Urothelium cell line (cell line): ENCODE measurements at regions not wholly inside any gene's neighbourhood (a gene's known extent, or its start where the extent isn't known, plus 50 kb on each side); places are given as distances from the start of the nearest gene placed in this dataset.

Source experiments
- DNase-seq: peaks from one replicate; pipeline ENCODE4 v3.0.0; 2011; ENCODE audit warnings: low spot score, mixed read lengths
- FAIRE-seq: peaks from 2 replicates; lab custom pipeline; 2011; peaks lifted over from hg19 to GRCh38; lab: Jason Lieb, UNC

DNA sequence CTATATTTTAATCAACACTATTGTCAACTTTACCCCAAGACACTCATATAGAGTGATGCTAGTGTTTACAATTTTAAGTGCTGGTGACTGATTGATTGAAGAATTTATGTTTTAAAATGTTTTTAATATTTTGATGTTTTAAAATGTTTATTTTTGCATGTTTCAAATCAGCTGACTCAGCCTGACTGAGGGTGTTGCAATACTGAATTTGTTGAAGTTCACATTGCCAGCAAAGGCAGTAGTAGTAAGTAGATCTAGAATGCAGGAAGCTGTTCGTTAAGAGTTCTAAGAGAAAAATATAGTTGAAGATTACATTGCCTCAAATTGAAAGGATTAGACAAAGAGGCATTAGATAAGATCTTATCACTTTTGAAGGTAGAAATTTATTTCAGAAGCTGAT, 977.6 kb downstream of the IGSF11 start:
- FAIRE-seq (no peak), DNase-seq (no peak)

DNA sequence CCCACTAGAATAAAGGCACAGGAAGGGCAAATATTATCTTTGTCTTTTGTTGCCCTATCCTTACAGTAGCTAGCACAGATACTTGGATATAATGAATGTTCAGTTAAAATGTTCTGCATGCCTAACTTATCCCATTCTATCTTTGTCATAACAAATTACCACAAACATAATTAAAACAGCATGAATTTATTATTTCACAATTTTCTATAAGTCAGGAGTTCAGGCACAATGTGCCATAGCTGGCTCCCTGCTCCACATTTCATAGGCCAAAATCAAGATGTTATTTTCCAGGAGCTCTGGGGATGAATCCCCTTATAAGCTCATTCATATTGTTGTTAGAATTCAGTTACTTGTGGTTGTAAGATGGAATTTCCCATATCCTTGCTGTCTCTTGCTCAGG, 975.5 kb downstream of the IGSF11 start:
- no peak for DNase-seq
- no peak for FAIRE-seq

DNA sequence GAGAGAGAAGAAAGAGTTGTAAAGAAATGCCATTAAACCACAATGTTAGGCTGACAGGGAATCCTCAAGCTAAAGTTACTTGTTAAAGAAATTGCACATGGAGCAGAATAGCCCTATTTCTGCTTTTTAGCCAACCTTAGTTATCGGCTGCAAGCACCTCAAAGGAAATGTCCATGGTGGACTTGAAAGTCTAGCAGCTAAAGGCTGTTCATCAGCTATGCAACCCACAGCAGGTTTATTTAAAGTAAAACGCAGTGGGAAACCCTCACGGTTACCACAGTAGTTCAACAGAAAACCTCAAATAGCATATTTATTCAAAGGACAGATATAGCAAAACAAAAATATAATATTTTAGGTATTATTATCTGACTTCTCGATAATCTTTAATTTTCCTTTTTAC, 967.2 kb downstream of the IGSF11 start:
- DNase-seq (no peak), FAIRE-seq (no peak)

DNA sequence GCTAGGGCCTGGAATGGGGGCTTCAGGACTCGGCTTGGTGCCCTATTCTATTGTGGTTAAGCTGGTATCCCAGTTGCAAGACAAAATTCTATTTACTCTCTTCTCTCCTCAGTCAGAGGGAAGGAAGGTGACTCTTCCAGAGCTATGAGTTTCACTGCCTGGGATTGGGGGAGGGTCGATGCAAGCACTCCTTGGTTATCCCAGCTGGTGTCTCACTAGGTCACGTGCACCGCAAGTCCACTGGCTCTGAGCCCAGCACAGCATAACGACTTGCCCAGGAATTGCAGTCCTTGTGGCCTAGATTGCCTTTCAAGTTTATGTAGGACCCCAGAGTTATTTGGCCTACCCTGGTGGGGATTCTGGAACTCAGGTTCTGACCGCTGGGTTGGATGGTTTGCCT, 958.8 kb downstream of the IGSF11 start:
- DNase-seq (no peak), FAIRE-seq (no peak)

DNA sequence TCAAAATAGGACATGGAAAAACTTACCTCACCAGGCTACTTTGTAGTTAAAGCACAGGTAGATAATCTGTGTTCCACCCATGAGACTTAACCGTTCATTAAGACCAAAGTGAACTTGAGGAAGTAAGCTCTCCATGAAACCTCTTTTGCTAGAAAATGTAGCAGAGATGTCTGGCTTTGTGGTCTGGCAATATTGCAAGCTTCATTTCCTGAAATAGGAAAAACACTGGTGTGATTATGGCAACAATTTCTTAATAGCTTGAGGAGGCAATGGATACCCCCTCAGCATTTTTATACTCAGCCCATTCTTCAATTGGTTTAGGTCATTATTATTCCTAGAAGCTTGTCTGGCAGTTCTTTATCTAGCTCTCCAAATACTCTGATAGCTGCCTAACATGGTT, 957.3 kb downstream of the IGSF11 start:
- FAIRE-seq (no peak), DNase-seq (no peak)

DNA sequence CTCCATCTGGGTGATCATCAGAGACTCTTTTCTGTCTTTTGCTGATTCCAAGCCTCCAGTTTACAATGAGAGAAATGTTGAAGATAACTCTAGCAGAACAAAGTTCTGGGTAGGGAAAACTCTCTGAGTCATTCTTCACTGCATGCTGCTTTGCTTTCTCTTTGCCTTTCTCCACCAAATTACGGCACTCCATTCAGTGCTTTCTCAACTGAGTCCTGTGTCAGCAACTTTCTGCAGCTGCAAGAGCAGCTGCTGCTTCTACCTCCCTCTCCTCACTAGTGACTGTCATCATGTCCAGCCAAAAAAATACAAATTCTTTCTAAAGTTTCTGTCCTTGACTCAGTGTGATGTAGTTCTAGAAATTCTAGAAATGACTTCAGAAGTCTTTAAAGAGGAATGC, 953.8 kb downstream of the IGSF11 start:
- DNase-seq (no peak), FAIRE-seq (no peak)

DNA sequence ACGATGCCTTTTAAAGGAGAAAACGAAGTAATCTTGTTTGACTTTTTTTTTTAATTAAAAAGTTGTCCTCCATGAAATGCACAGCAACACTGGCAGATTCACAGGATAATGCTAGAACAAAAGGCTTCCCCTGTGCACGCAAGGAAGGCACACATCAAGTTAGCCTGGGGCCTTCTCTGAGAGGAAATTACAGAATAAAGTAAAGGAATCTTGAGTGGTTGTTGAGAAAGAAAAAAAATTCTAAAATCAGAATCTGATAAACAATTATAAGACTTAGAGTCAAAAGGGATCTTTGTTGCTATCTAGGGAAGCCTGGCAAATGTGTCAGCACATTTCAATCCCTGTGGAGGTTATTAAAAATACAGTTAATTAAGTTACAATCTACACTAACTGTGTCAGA, 946.0 kb downstream of the IGSF11 start:
- no peak for FAIRE-seq

DNA sequence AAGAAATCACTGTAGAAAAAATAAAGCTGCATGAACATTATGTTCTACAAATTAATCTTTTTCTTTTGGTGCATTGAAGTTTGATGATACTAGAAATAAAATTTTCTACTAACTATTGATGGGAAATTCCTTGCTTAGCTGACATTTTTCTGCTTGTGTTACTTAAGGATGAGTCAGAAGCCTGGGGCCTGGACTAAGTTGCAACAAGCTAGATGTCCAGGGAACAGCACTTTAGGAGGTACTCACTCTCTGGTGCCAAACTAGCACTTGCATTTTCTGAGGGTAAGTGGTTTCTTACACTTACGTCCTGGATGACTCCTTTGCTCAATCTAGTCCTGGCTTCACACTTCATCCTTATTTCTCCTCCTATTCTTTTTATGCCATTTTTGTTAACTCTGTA, 945.1 kb downstream of the IGSF11 start:
- DNase-seq (no peak), FAIRE-seq (no peak)

More for the DNA sequence above, 946.0 kb downstream of the IGSF11 start:
- DNase-seq, result no peak

DNA sequence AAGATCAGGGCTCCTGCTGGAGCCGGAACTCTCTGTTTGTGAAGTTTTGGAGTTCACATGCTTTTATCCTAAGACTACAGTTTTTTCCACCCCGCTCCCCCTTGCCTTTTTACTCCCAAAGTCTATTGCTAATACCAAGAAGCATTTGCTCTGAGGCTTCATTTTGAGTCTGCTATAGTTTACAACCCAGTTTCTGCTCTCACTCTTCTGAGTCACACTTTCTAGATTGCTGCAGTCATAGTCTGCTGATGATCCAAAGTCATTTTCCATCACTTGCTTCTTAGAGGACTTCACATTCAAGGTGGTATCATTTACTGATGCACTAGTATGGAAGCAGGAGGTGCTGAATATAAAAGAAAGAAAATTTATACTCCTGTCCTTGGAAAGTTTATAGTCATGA, 937.4 kb downstream of the IGSF11 start:
- FAIRE-seq (no peak), DNase-seq (no peak)

DNA sequence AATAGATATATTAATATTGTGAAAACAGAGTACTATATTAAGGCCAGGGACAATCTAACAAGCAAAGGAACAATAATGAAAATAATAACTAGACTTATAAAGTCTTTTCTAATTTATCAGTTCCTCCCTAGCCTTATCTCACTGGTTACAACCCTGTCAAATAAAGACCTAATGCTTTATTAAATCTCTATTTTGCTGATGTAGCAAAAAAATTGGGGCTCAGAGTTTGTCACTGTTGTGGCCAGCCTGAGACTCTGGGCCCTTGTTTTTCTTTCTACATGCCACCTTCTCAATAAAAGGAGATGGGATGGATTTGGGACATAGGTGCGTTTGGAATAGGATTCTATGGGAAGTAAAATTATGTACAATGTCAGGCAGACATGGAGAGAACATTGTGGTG, 937.0 kb downstream of the IGSF11 start:
- DNase-seq (no peak), FAIRE-seq (no peak)

DNA sequence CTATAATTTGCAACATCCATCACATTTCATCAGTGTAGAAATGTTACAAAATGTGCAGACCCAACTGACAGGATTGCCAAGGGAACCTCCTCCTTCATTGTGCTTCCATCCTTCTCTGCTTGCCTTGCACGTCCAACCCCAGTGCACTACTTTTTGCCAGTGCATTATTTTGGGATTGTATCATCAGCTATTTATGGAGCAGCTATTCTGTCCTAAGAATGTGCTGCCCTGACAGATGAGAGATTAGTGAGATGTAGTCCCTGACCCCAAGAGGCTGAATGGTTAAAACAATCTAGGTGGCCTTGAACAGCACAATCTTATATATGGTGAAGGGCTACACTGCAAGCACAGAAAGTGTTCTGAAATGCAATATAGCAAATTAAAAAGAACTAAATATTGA, 935.8 kb downstream of the IGSF11 start:
- DNase-seq, result no peak
- no peak for FAIRE-seq

DNA sequence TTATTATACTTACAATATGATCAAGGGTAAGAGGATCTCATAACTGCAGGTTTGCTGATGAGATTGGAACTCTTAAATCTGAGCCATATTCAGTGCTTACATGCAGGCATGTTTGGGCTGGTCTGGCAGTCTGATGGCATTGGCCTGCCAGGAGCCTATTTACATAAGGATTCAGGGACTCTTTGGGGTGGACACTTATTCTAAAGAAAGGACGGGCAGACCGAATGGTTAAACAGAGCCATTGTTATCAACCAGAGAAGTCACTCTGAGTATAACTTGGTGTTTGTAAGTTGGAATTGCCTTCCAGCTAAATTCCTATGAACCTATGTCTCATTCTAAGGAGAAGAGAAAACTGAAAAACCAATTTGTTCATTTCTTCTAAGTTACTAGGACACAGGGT, 932.8 kb downstream of the IGSF11 start:
- no peak for FAIRE-seq
- DNase-seq, result no peak

DNA sequence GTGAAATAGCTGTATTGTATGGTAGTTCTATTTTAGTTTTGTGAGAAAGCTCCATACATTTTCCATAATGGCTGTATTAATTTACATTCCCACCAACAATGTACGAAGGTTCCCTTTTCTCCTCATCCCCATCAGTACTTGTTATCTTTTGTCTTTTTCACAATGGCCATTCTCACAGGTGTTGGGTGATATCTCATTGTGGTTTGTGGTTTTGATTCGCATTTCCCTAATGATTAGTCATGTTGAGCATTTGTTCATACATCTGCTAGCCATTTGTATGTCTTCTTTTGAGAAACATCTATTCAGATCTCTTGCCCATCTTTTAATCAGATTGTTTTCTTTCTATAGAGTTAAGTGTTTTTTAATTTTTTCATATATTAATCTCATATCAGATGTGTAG, 931.9 kb downstream of the IGSF11 start:
- FAIRE-seq (no peak), DNase-seq (no peak)

DNA sequence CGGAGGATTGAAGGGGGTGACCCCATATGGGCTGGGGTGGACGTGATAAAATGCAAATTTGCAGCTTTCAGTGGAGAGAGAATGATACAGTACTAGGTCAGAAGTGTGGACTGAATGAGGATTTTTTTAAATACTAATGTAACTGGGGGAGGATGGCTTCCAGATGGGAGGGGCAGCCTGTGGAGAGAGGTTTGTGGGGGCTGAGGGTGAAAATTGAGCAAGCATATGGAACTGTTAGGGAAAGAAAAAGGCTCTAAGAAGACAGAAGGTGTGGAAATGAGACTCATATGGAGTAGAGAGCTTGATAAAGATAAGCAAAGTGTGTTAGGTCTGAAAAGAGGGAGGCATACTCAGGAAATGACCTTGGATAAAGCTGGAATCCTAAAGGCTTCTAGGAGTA, 926.4 kb downstream of the IGSF11 start:
- FAIRE-seq (no peak), DNase-seq (no peak)

DNA sequence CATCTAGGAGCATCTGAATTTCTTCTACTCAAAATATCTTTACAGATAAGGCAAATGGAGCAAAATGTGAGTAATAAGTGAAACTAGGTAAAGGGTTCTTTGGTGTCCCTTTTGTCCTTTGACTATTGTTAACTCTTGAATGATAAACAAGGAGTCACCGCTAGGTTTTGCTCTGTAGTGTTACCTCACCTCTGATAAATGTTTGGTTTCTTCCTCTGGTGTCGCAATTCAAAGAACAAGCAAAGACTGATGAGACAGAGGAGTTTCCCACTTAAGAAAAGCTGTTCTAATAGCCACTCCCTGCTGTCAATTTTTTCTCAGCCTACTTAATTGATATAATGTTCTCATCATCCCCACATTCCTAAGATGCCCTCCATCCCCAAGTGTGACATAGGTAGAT, 925.9 kb downstream of the IGSF11 start:
- no peak for DNase-seq
- no peak for FAIRE-seq

DNA sequence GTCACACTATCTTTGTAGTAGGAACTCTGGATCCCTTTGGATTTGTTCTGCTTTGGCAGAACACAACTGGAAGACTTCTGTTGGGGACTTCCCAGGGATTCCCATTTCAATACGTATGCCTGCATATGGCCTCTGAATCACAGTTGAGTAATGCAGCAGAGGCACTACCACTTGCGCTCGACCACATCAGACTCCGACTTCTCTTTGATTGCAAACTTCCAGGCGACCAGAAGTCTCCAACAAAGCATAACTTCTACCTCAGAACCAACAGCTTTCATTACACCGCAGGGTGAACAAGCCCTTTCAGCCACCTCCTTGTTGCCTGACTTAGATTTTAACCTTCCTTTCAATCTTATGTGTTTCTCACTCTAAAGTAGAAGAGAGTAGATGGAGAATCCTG, 924.4 kb downstream of the IGSF11 start:
- peak; percentile 21 for DNase-seq
- FAIRE-seq, result no peak

DNA sequence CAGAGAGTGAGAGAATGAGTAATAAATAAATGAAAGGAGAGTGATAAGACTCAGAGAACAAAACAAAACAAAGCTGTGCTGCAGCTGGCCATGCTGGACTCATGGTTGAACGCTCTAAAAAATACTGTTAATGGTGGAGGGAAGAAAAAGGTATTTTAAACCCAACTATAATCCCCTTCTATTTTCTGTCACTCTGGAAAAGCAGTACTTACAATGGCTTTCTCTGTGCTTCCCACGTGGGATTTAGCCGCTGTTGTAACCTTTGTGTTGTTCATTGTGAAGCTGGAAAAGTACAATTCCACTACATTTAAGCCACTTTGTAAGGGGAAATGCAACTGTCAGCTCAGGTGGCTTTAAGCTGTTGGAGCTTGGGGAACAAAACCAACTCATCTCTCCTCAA, 917.7 kb downstream of the IGSF11 start:
- FAIRE-seq (no peak), DNase-seq (no peak)

DNA sequence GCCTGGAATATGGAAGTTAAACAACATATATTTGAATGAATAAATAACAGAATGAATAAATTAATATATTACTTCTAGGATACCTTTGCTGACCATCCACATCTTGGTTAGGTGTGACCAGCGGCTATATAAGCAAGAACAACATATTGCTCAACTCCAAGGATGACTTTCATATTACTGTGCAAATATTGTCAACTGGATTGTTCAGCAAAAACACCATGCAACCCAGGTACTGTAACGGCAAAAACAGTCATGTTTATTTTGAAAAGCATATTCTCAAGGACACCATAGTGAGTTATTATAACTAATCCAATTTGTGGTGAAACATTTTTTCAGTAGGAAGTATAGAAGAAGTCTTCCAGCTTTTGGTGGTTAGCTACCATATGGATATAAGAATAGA, 907.9 kb downstream of the IGSF11 start:
- no peak for DNase-seq
- no peak for FAIRE-seq

DNA sequence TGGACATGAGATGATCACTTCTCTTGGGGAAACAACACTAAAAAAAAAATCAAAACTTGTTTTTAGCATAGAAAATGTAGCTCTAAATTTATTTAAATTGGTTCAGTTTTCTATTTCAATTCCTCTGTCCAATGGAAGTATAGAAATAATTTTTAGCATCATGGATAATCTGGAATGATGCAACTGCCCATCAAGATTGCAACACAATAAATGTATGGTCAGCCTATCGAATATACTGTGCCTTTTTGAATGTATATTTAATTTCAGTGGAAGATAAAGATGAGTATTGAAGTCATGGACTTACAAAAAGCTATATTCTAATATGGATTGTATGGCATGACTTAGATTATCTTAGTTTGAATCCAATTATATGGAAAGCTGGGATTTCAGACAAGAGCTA, 906.7 kb downstream of the IGSF11 start:
- DNase-seq, result no peak
- FAIRE-seq, result no peak

DNA sequence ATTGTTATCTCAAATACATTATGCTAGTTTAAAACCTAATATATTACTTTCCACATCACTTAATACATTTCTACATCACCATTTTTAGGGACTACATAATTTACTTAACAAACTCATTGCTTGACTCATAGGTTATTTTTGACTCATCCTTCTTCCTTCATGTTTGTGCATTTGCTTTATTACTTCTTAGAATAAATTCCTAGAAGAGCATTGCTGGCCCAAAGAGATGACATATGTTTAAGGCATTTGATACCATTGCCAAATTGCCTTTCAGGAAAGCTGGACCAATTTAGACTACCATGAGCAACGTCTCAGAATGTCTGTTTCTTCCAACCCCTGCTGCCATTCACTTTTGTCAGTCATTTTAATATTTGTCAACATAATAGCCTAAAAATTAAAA, 905.8 kb downstream of the IGSF11 start:
- peak; percentile 34 for DNase-seq
- FAIRE-seq, result no peak

DNA sequence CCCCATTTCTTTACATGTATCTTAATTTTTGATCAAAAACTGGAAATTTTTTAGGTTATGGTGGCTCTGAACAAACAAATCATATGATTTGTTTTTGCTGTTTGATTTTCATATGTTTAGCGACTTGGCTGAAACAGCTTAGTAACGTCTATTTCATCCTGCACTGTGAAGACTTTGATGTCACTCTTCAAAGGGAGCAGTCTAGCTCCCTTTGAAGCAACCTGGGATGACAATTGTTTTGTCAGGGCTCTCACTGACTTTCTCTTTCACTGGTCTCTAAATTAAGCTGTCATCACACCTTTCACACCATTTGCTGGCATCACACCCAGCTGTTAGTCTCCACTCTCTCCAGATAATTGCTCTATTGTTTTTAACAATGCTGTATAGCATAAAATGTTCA, 896.9 kb downstream of the IGSF11 start:
- DNase-seq (no peak), FAIRE-seq (no peak)

DNA sequence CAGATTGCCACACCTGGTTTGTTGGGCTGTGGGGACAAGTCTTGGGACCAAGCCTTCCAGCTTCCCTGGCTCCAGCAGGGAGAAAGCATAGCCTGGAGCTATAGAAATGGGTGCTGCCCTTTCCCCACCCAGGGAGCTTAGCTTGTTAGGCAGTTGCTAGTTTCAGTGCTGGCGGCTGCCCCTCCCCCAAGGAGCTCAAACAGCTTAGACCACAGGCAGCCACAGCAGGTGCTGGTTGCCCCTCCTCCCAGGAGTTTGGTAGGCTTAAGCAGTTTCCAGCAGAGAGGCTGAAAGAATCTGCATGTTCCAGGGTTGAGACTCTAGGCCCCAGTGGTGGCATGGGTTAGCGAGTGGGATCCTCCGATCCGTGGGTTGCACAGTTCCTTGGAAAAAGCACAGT, 889.7 kb downstream of the IGSF11 start:
- FAIRE-seq (no peak), DNase-seq (no peak)

DNA sequence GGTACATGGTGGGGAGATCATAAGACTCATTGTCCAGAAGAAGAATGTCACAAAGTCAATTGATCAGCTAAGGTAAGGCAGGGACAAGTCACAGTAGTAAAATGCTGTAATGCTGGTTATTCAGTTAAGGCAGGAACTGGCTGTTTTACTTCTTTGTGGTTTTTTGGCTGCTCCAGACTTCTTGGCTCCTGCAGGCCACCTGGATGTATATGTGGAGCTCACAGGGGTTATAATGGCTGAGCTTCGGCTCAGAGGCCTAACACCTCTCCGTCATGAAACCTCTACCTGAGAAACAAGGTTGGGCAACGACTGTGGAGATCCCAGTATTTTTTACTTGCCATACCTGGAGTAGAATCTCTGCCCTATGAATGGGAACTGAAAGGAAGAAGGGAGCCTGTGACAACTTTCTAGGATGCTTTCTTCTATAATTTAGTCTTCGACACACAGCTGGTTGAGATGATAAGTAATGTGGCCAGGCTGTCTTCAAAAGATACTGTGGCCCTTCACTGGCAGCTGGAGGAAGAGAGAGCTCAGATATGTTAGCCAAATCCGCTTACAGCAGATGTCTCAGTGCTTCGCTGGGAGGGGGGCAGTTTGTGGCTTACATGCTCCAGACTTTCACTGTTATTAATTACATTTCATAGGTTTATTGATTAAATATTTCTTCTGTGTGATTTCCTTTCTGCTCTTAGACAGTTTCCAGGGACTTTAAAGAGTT, 887.8 kb downstream of the IGSF11 start:
- no peak for DNase-seq
- FAIRE-seq, result no peak
